HepG2 (cell line): ENCODE measurements at regions not wholly inside any gene's neighbourhood (a gene's known extent, or its start where the extent isn't known, plus 50 kb on each side); places are given as distances from the start of the nearest gene placed in this dataset.

Experiments
- ATAC-seq: fragments of 200-7000 bp; cut with Tn5 transposase; 3 replicates; pipeline ENCODE4 v1.9.1; 2020; ENCODE audit warnings: mild to moderate bottlenecking, moderate library complexity
- BruUV-seq: library from RNA; stranded (reverse); fragments of 400-500 nt; replicated peaks from 2 replicates; lab custom pipeline; 2021; lab: Mats Ljungman, UMichigan
- CTCF ChIA-PET: fragments of 300-600 bp; formaldehyde crosslinking; extraction: SDS; loops from one replicate; lab custom pipeline; 2021; ENCODE audit warnings: low total read pairs, inconsistent platforms, low intra/inter-chr PET ratio; lab: Yijun Ruan, JAX
- POLR2A ChIA-PET: fragments of 350-600 bp; sonication (Branson Sonifier 250); formaldehyde crosslinking; loops from one replicate; lab custom pipeline; 2020; ENCODE audit warnings: antibody characterized with exemption, inconsistent platforms; lab: Yijun Ruan, JAX
- DNase-seq: peaks from one replicate; pipeline ENCODE4 v3.0.0-alpha.2; 2015; ENCODE audit warnings: low spot score
- FAIRE-seq: peaks from 3 replicates; lab custom pipeline; 2011; peaks lifted over from hg19 to GRCh38; lab: Jason Lieb, UNC
- H2AFZ ChIP-seq: one replicate; pipeline ENCODE4 v1.6.1; 2011; ENCODE audit warnings: low read length, inconsistent platforms
- H3K27ac ChIP-seq: fragments of 300-600 bp; 3 replicates; pipeline ENCODE4 v1.8.0; 2011; ENCODE audit warnings: mixed run types, mild to moderate bottlenecking, mixed read lengths, low read length, inconsistent platforms; ENCODE audit not compliant: insufficient read depth; ENCODE audit errors: extremely low read length
- H3K27me3 ChIP-seq, 2 experiments: fragments of 200-600 bp in 1 of 2; 2 replicates in 1 of 2; 3 replicates in 1 of 2; pipeline versions ENCODE4 v1.6.0 to v1.8.0; 2011; ENCODE audit warnings: low read length in 2 of 2, mild to moderate bottlenecking in 2 of 2, moderate library complexity in 2 of 2, inconsistent platforms in 1 of 2; ENCODE audit not compliant: insufficient read depth in 2 of 2, control insufficient read depth in 1 of 2
- H3K36me3 ChIP-seq, 2 experiments: fragments of 200-600 bp in 1 of 2; replicated peaks in 1 of 2; 2 replicates in 1 of 2; 3 replicates in 1 of 2; pipeline versions ENCODE4 v1.5.1 to v1.8.0; 2011; ENCODE audit warnings: low read length in 2 of 2, inconsistent platforms in 1 of 2; ENCODE audit not compliant: insufficient read depth in 2 of 2, control insufficient read depth in 1 of 2
- H3K4me1 ChIP-seq: 2 replicates; pipeline ENCODE4 v1.5.1; 2012; ENCODE audit warnings: low read length, inconsistent platforms; ENCODE audit not compliant: insufficient read depth
- H3K4me2 ChIP-seq: 2 replicates; pipeline ENCODE4 v1.6.0; 2011; ENCODE audit warnings: low read depth, low read length, inconsistent platforms
- H3K4me3 ChIP-seq, 3 experiments: fragments of 200-600 bp in 1 of 3; sonication (generic), shearing (Covaris generic) in 1 of 3; replicated peaks in 1 of 3; 2 replicates each; pipeline ENCODE4 v1.5.1; 2011 to 2016; ENCODE audit warnings: low read length in 3 of 3, inconsistent platforms in 2 of 3, low read depth in 2 of 3, mild to moderate bottlenecking in 2 of 3, control low read depth in 1 of 3, mixed read lengths in 1 of 3; ENCODE audit not compliant: insufficient read depth in 1 of 3
- H3K79me2 ChIP-seq: one replicate; pipeline ENCODE4 v1.6.1; 2011; ENCODE audit warnings: low read length, inconsistent platforms; ENCODE audit not compliant: insufficient read depth
- H3K9ac ChIP-seq: 2 replicates; pipeline ENCODE4 v1.6.0; 2011; ENCODE audit warnings: mild to moderate bottlenecking, low read depth, low read length, inconsistent platforms; ENCODE audit not compliant: insufficient read depth
- H3K9me3 ChIP-seq: 2 replicates; pipeline ENCODE4 v1.5.1; 2012; ENCODE audit warnings: mild to moderate bottlenecking, low read length
- H4K20me1 ChIP-seq: 2 replicates; pipeline ENCODE4 v1.6.0; 2011; ENCODE audit warnings: inconsistent platforms, mild to moderate bottlenecking, low read length, moderate library complexity; ENCODE audit not compliant: insufficient read depth
- ADNP ChIP-seq: sonication (generic); formaldehyde crosslinking; IDR thresholded peaks from 2 replicates; pipeline ENCODE4 v1.4.0; 2020; ENCODE audit warnings: missing genetic modification reagents
- ARID2 ChIP-seq: sonication (generic); formaldehyde crosslinking; IDR thresholded peaks from 2 replicates; pipeline ENCODE4 v1.8.1; 2022; ENCODE audit warnings: mild to moderate bottlenecking, missing genetic modification reagents, borderline replicate concordance
- ATF1 ChIP-seq: IDR thresholded peaks from 2 replicates; pipeline ENCODE4 v1.6.1; 2016; ENCODE audit warnings: mild to moderate bottlenecking, control low read depth
- FIP1L1 ChIP-seq: fragments of 200-400 bp; formaldehyde crosslinking; IDR thresholded peaks from 2 replicates; pipeline ENCODE4 v1.6.1; 2018; ENCODE audit warnings: low read depth, mild to moderate bottlenecking, low read length, moderate library complexity, borderline replicate concordance; ENCODE audit not compliant: insufficient read depth
- MAFK ChIP-seq, 2 experiments: IDR thresholded peaks in 1 of 2; conservative IDR thresholded peaks in 1 of 2; 2 replicates each; pipeline ENCODE4 v1.6.1; 2011; ENCODE audit warnings: improper control_type of control experiment in 2 of 2, low read length in 2 of 2
- PCBP1 ChIP-seq: fragments of 200-400 bp; formaldehyde crosslinking; IDR thresholded peaks from 2 replicates; pipeline ENCODE4 v1.6.1; 2017; ENCODE audit warnings: mild to moderate bottlenecking, low read depth, low read length, borderline replicate concordance
- PITX1 ChIP-seq: sonication (generic); formaldehyde crosslinking; IDR thresholded peaks from 2 replicates; pipeline ENCODE4 v1.5.1; 2020; ENCODE audit warnings: mild to moderate bottlenecking, missing genetic modification reagents
- SKI ChIP-seq: fragments of 450-650 bp; IDR thresholded peaks from one replicate; pipeline ENCODE4 v1.6.1; 2018; ENCODE audit warnings: mild to moderate bottlenecking; ENCODE audit not compliant: partially characterized antibody
- SP140L ChIP-seq: sonication (generic); formaldehyde crosslinking; IDR thresholded peaks from 2 replicates; pipeline ENCODE4 v1.4.0; 2020; ENCODE audit warnings: missing genetic modification reagents, borderline replicate concordance
- TBX3 ChIP-seq: fragments of 450-650 bp; IDR thresholded peaks from 2 replicates; pipeline ENCODE4 v1.6.1; 2017; ENCODE audit warnings: antibody characterized with exemption, mild to moderate bottlenecking, inconsistent platforms, borderline replicate concordance
- ZBTB1 ChIP-seq: sonication (generic); formaldehyde crosslinking; IDR thresholded peaks from 2 replicates; pipeline ENCODE4 v1.4.0; 2020; ENCODE audit warnings: missing genetic modification reagents, borderline replicate concordance
- ZFY ChIP-seq: sonication (generic); formaldehyde crosslinking; IDR thresholded peaks from 2 replicates; pipeline ENCODE4 v1.4.0; 2020; ENCODE audit warnings: missing genetic modification reagents
- ZKSCAN8 ChIP-seq: IDR thresholded peaks from 2 replicates; pipeline ENCODE4 v1.6.1; 2016; ENCODE audit warnings: borderline replicate concordance, missing genetic modification reagents, missing compliant biosample characterization
- ZMAT3 ChIP-seq: sonication (generic); formaldehyde crosslinking; conservative IDR thresholded peaks from 2 replicates; pipeline ENCODE4 v1.7.0; 2021; ENCODE audit warnings: missing genetic modification reagents
- ZNF224 ChIP-seq: sonication (generic); formaldehyde crosslinking; IDR thresholded peaks from 2 replicates; pipeline ENCODE4 v1.5.0; 2020; ENCODE audit warnings: mild to moderate bottlenecking, missing genetic modification reagents
- ZNF446 ChIP-seq: sonication (generic); formaldehyde crosslinking; IDR thresholded peaks from 2 replicates; pipeline ENCODE4 v1.5.0; 2020; ENCODE audit warnings: mild to moderate bottlenecking, missing genetic modification reagents
- ZNF558 ChIP-seq: sonication (generic); formaldehyde crosslinking; IDR thresholded peaks from 2 replicates; pipeline ENCODE4 v1.9.0; 2022; ENCODE audit warnings: mild to moderate bottlenecking, missing genetic modification reagents, borderline replicate concordance
- ZNF605 ChIP-seq: sonication (generic); formaldehyde crosslinking; IDR thresholded peaks from 2 replicates; pipeline ENCODE4 v1.8.0; 2022; ENCODE audit warnings: mild to moderate bottlenecking, missing genetic modification reagents
- ZNF720 ChIP-seq: sonication (generic); formaldehyde crosslinking; IDR thresholded peaks from 2 replicates; pipeline ENCODE4 v1.4.0; 2020; ENCODE audit warnings: missing genetic modification reagents
- ZNF839 ChIP-seq: sonication (generic); formaldehyde crosslinking; IDR thresholded peaks from 2 replicates; pipeline ENCODE4 v1.4.0; 2020; ENCODE audit warnings: missing genetic modification reagents, mild to moderate bottlenecking, borderline replicate concordance
- WGBS: methylation state at CpG from one replicate; pipeline ENCODE4 v1.1.6; 2017; ENCODE audit warnings: low lambda C conversion rate; 5-methylcytosine and 5-hydroxymethylcytosine counted together
- in situ Hi-C: cut with HindIII; loops from 2 replicates; pipeline ENCODE4 v1.10.0; 2017; ENCODE audit warnings: low pct_unique_long_range_greater_than_20kb; ENCODE audit not compliant: extremely low pct_ligation_motif_present
- intact Hi-C: fragments of 100-400 bp; cut with micrococcal nuclease; formaldehyde crosslinking; loops from one replicate; pipeline ENCODE4 v1.10.0; 2022; ENCODE audit not compliant: unreplicated experiment
- TF ChIP-seq, protein P1 (sequence below): sonication (generic); formaldehyde crosslinking; IDR thresholded peaks from 2 replicates; pipeline ENCODE4 v1.5.1; 2020; ENCODE audit warnings: missing genetic modification reagents, mild to moderate bottlenecking, borderline replicate concordance
- TF ChIP-seq, protein P2 (sequence below): sonication (generic); formaldehyde crosslinking; IDR thresholded peaks from 2 replicates; pipeline ENCODE4 v1.4.0; 2020; ENCODE audit warnings: missing genetic modification reagents, mild to moderate bottlenecking, borderline replicate concordance
- TF ChIP-seq, protein P3 (sequence below): sonication (generic); formaldehyde crosslinking; IDR thresholded peaks from 2 replicates; pipeline ENCODE4 v1.4.0; 2020; ENCODE audit warnings: missing genetic modification reagents

DNA sequence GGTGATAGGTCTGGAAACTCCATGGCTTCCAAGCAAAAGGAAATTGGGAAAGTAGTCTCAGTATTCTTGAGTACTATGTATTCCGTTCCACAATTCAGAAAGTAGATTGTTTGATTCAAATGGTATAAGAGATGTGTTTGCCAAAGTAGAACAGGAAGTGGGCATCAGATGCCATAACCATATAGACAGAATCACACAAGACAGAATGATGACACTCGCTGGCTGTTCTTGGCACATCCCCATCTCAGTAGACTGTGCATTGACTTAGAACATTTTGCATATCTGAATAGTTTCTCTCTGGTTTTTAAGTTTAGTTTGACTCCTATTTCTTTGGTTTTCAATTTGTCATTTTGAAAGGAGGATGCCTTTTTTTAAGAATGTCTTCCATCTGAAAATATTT, 221.1 kb upstream of the RGS6 start (continued):
- TF ChIP-seq, protein P1, sequence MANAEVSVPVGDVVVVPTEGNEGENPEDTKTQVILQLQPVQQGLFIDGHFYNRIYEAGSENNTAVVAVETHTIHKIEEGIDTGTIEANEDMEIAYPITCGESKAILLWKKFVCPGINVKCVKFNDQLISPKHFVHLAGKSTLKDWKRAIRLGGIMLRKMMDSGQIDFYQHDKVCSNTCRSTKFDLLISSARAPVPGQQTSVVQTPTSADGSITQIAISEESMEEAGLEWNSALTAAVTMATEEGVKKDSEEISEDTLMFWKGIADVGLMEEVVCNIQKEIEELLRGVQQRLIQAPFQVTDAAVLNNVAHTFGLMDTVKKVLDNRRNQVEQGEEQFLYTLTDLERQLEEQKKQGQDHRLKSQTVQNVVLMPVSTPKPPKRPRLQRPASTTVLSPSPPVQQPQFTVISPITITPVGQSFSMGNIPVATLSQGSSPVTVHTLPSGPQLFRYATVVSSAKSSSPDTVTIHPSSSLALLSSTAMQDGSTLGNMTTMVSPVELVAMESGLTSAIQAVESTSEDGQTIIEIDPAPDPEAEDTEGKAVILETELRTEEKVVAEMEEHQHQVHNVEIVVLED, result no peak
- TF ChIP-seq PCBP1 (no peak), ZNF720 (no peak), PITX1 (CRISPR knock-in tag) (no peak), MAFK (conservative IDR thresholded peaks at IDR 0.05 in 1 of 2, IDR thresholded peaks at IDR 0.05 in 1 of 2; ENCODE audit: low read length in 2 of 2) (no peak), ZNF605 (CRISPR knock-in tag) (no peak)

DNA sequence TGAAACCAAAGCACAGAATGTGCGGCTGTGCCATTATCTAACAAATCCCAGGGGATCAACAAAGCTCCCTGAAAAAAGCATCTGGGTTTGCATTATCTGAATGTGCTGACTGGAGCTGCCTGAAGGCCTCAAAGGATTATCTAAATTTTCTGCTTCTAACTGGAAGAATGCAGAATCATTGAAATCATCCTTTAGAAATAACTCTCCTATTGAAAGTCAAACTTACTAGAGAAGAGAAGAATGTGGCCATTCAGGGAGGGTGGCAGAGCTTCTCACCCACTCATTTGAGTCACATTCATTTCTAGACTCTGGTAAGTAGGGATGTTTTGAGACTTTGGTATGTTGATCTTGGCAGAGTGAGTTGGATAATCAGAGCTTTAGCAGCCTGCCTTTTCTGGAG, 220.6 kb upstream of the RGS6 start:
- Histone ChIP-seq H4K20me1 (no peaks in the 10 kb centered on the region), H3K4me1 (no peaks in the 10 kb centered on the region), H3K9me3 (no peaks in the 10 kb centered on the region), H3K4me2 (no peak overlapping the region), H3K9ac (no peak overlapping the region), H3K36me3 (peaks cover 4 to 13% of the 10 kb centered on the region in 2 experiments; a peak in 2 of 5 replicates), H3K27me3 (no peaks in the 10 kb centered on the region), H3K4me3 (no peak overlapping the region), H2AFZ (no peak overlapping the region), H3K79me2 (no peaks in the 10 kb centered on the region), H3K27ac (no peak overlapping the region)
- no TSS peak for BruUV-seq
- ChIA-PET CTCF (no interaction called here), POLR2A (no interaction called here)
- FAIRE-seq (no peak), DNase-seq (no peak), ATAC-seq (no peak)
- 93% methylated on average over 1 of the region's 1 CpG for WGBS
- in situ Hi-C loops, result no loop called here
- intact Hi-C loops, result no loop called here
- no peak for TF ChIP-seq FIP1L1
- TF ChIP-seq ZBTB1 (CRISPR knock-in tag), result no peak
- no peak for TF ChIP-seq ZNF558 (CRISPR knock-in tag)
- TF ChIP-seq, protein P2, sequence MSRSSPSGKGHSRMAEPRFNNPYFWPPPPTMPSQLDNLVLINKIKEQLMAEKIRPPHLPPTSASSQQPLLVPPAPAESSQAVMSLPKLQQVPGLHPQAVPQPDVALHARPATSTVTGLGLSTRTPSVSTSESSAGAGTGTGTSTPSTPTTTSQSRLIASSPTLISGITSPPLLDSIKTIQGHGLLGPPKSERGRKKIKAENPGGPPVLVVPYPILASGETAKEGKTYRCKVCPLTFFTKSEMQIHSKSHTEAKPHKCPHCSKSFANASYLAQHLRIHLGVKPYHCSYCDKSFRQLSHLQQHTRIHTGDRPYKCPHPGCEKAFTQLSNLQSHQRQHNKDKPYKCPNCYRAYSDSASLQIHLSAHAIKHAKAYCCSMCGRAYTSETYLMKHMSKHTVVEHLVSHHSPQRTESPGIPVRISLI (CRISPR knock-in tag), result no peak
- no peak for TF ChIP-seq ZFY
- TF ChIP-seq ZKSCAN8 (CRISPR knock-in tag), result no peak
- no peak for TF ChIP-seq SKI
- no peak for TF ChIP-seq ADNP (CRISPR knock-in tag)
- no peak for TF ChIP-seq ZNF224 (CRISPR knock-in tag)
- TF ChIP-seq, protein P3, sequence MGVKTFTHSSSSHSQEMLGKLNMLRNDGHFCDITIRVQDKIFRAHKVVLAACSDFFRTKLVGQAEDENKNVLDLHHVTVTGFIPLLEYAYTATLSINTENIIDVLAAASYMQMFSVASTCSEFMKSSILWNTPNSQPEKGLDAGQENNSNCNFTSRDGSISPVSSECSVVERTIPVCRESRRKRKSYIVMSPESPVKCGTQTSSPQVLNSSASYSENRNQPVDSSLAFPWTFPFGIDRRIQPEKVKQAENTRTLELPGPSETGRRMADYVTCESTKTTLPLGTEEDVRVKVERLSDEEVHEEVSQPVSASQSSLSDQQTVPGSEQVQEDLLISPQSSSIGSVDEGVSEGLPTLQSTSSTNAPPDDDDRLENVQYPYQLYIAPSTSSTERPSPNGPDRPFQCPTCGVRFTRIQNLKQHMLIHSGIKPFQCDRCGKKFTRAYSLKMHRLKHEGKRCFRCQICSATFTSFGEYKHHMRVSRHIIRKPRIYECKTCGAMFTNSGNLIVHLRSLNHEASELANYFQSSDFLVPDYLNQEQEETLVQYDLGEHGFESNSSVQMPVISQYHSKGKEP (CRISPR knock-in tag), result no peak
- no peak for TF ChIP-seq ATF1
- no peak for TF ChIP-seq ZNF446 (CRISPR knock-in tag)
- no peak for TF ChIP-seq ARID2 (CRISPR knock-in tag)
- TF ChIP-seq SP140L, result no peak
- no peak for TF ChIP-seq TBX3
- no peak for TF ChIP-seq ZNF839
- no peak for TF ChIP-seq ZMAT3 (CRISPR knock-in tag)
